GM12878 (cell line): ENCODE measurements at regions not wholly inside any gene's neighbourhood (a gene's known extent, or its start where the extent isn't known, plus 50 kb on each side); places are given as distances from the start of the nearest gene placed in this dataset.

ENCODE experiments used
- BCL11A ChIP-seq: IDR thresholded peaks from 2 replicates; pipeline ENCODE4 v1.6.1; 2011; ENCODE audit warnings: low read depth, low read length
- CTCF ChIP-seq, 3 experiments: IDR thresholded peaks in 2 of 3; conservative IDR thresholded peaks in 1 of 3; 2 replicates each; pipeline ENCODE4 v1.5.1; 2011; ENCODE audit warnings: low read depth in 3 of 3, low read length in 3 of 3, mild to moderate bottlenecking in 3 of 3, control low read depth in 2 of 3, moderate library complexity in 2 of 3, inconsistent platforms in 1 of 3, mixed read lengths in 1 of 3; ENCODE audit not compliant: control insufficient read depth in 2 of 3, insufficient read depth in 1 of 3; ENCODE audit errors: extremely low read depth in 1 of 3
- ELK1 ChIP-seq: IDR thresholded peaks from 2 replicates; pipeline ENCODE4 v1.6.1; 2012; ENCODE audit warnings: low read depth, low read length, improper control_type of control experiment
- POLR2AphosphoS5 ChIP-seq: IDR thresholded peaks from 2 replicates; pipeline ENCODE4 v1.6.1; 2011; ENCODE audit warnings: mild to moderate bottlenecking, low read length, inconsistent platforms
- TCF7 ChIP-seq: IDR thresholded peaks from 2 replicates; pipeline ENCODE4 v1.6.1; 2014; ENCODE audit warnings: antibody characterized with exemption, borderline replicate concordance

GRCh38 chr13:99862244-99862643 lies 109.3 kb downstream of the ZIC5 start:
- TF ChIP-seq BCL11A (no peak), CTCF (IDR thresholded peaks at IDR 0.05 in 2 of 3, conservative IDR thresholded peaks at IDR 0.05 in 1 of 3; ENCODE audit: control insufficient read depth in 2 of 3, extremely low read depth in 1 of 3, insufficient read depth in 1 of 3, low read depth in 3 of 3, low read length in 3 of 3) (no peak), POLR2AphosphoS5 (no peak), ELK1 (no peak), TCF7 (no peak)
